GM12878 (cell line): ENCODE measurements at regions not wholly inside any gene's neighbourhood (a gene's known extent, or its start where the extent isn't known, plus 50 kb on each side); places are given as distances from the start of the nearest gene placed in this dataset.

Experiments
- ATAC-seq: fragments of 200-7000 bp; cut with Tn5 transposase; 3 replicates; pipeline ENCODE4 v1.9.1; 2020; ENCODE audit warnings: mild to moderate bottlenecking, moderate library complexity
- BruUV-seq: library from RNA; stranded (reverse); fragments of 400-500 nt; replicated peaks from 2 replicates; lab custom pipeline; 2021; lab: Mats Ljungman, UMichigan
- CTCF ChIA-PET: fragments of 300-600 bp; sonication (Branson Sonifier 250); formaldehyde crosslinking; extraction: SDS; loops from one replicate; lab custom pipeline; 2021; ENCODE audit warnings: inconsistent platforms; lab: Yijun Ruan, JAX
- POLR2A ChIA-PET: fragments of 350-600 bp; formaldehyde crosslinking; extraction: SDS; loops from one replicate; lab custom pipeline; 2021; ENCODE audit warnings: inconsistent platforms; lab: Charles Lee
- RAD21 ChIA-PET: fragments of 300-600 bp; sonication (Branson Sonifier 250); formaldehyde crosslinking; loops from one replicate; lab custom pipeline; 2023; ENCODE audit warnings: antibody characterized with exemption; ENCODE audit not compliant: unreplicated experiment; lab: Charles Lee
- SMC1A ChIA-PET: fragments of 300-600 bp; sonication (Branson Sonifier 250); formaldehyde crosslinking; loops from one replicate; lab custom pipeline; 2023; ENCODE audit not compliant: unreplicated experiment, uncharacterized antibody; lab: Charles Lee
- DNase-seq: peaks from one replicate; pipeline ENCODE4 v3.0.0-alpha.2; 2011; ENCODE audit warnings: low read depth, low spot score
- FAIRE-seq: peaks from 3 replicates; lab custom pipeline; 2011; peaks lifted over from hg19 to GRCh38; lab: Jason Lieb, UNC
- H2AFZ ChIP-seq: 2 replicates; pipeline ENCODE4 v1.6.0; 2011; ENCODE audit warnings: low read depth, low read length, control low read depth; ENCODE audit not compliant: control insufficient read depth
- H3K27ac ChIP-seq: 2 replicates; pipeline ENCODE4 v1.5.1; 2011; ENCODE audit warnings: control low read depth; ENCODE audit not compliant: control insufficient read depth, insufficient read depth
- H3K27me3 ChIP-seq, 2 experiments: replicated peaks in 1 of 2; 2 replicates each; pipeline versions ENCODE4 v1.6.0 to v1.6.1; 2011; ENCODE audit warnings: low read length in 1 of 2; ENCODE audit not compliant: control insufficient read depth in 2 of 2, insufficient read depth in 2 of 2
- H3K36me3 ChIP-seq, 2 experiments: 2 replicates each; pipeline ENCODE4 v1.5.1; 2011; ENCODE audit warnings: low read length in 1 of 2; ENCODE audit not compliant: control insufficient read depth in 2 of 2, insufficient read depth in 2 of 2
- H3K4me1 ChIP-seq: 2 replicates; pipeline ENCODE4 v1.6.1; 2011; ENCODE audit warnings: mild to moderate bottlenecking, low read length, moderate library complexity, mixed read lengths; ENCODE audit not compliant: control insufficient read depth, insufficient read depth
- H3K4me2 ChIP-seq: 2 replicates; pipeline ENCODE4 v1.6.0; 2011; ENCODE audit warnings: control low read depth; ENCODE audit not compliant: control insufficient read depth, insufficient read depth
- H3K4me3 ChIP-seq: fragments of 200-600 bp; sonication (generic); 2 replicates; pipeline ENCODE4 v1.5.1; 2016
- H3K79me2 ChIP-seq: 2 replicates; pipeline ENCODE4 v1.6.0; 2011; ENCODE audit warnings: low read length; ENCODE audit not compliant: control insufficient read depth, insufficient read depth
- H3K9ac ChIP-seq: 2 replicates; pipeline ENCODE4 v1.8.0; 2011; ENCODE audit warnings: low read length, control low read depth, mixed read lengths; ENCODE audit not compliant: control insufficient read depth, insufficient read depth
- H3K9me3 ChIP-seq: replicated peaks from 3 replicates; pipeline ENCODE4 v1.5.1; 2011; ENCODE audit warnings: mild to moderate bottlenecking, low read length; ENCODE audit not compliant: control insufficient read depth, insufficient read depth
- H4K20me1 ChIP-seq: 2 replicates; pipeline ENCODE4 v1.6.0; 2011; ENCODE audit not compliant: control insufficient read depth, insufficient read depth
- ASH2L ChIP-seq: fragments of 300-600, 200-600 bp; sonication (generic); IDR thresholded peaks from 2 replicates; pipeline ENCODE4 v1.6.1; 2017; ENCODE audit warnings: low read depth, mild to moderate bottlenecking, borderline replicate concordance
- ATF2 ChIP-seq: IDR thresholded peaks from 2 replicates; pipeline ENCODE4 v1.6.1; 2012; ENCODE audit warnings: low read length, inconsistent platforms
- CBX3 ChIP-seq: fragments of 200-600 bp; sonication (generic); IDR thresholded peaks from 2 replicates; pipeline ENCODE4 v1.6.1; 2016; ENCODE audit warnings: low read depth, borderline replicate concordance
- CHD4 ChIP-seq: fragments of 200-600 bp; sonication (generic); IDR thresholded peaks from 2 replicates; pipeline ENCODE4 v1.6.1; 2016; ENCODE audit warnings: mild to moderate bottlenecking
- CREB1 ChIP-seq: IDR thresholded peaks from 2 replicates; pipeline ENCODE4 v1.6.1; 2012; ENCODE audit warnings: low read depth, mild to moderate bottlenecking, inconsistent platforms
- FOS ChIP-seq: IDR thresholded peaks from 3 replicates; pipeline ENCODE4 v1.6.1; 2011; ENCODE audit warnings: borderline replicate concordance; ENCODE audit not compliant: insufficient read length; ENCODE audit errors: extremely low read depth
- HDAC2 ChIP-seq: fragments of 200-600 bp; sonication (generic); IDR thresholded peaks from 2 replicates; pipeline ENCODE4 v1.6.1; 2017
- KAT2A ChIP-seq: conservative IDR thresholded peaks from 2 replicates; pipeline ENCODE4 v1.6.1; 2011; ENCODE audit warnings: low read depth, low read length; ENCODE audit not compliant: control insufficient read depth
- KLF5 ChIP-seq: fragments of 450-650 bp; IDR thresholded peaks from 2 replicates; pipeline ENCODE4 v1.6.1; 2014; ENCODE audit warnings: mild to moderate bottlenecking; ENCODE audit not compliant: partially characterized antibody
- NR2F1 ChIP-seq: fragments of 450-650 bp; conservative IDR thresholded peaks from 2 replicates; pipeline ENCODE4 v1.6.1; 2017; ENCODE audit warnings: mild to moderate bottlenecking
- SIN3A ChIP-seq: IDR thresholded peaks from 2 replicates; pipeline ENCODE4 v1.6.1; 2012; ENCODE audit warnings: low read depth, low read length, improper control_type of control experiment
- USF2 ChIP-seq: IDR thresholded peaks from 2 replicates; pipeline ENCODE4 v1.6.1; 2011; ENCODE audit warnings: low read depth, low read length, improper control_type of control experiment, borderline replicate concordance
- YBX1 ChIP-seq: fragments of 450-650 bp; IDR thresholded peaks from 2 replicates; pipeline ENCODE4 v1.6.1; 2016; ENCODE audit warnings: antibody characterized with exemption
- ZSCAN29 ChIP-seq: fragments of 450-650 bp; IDR thresholded peaks from 2 replicates; pipeline ENCODE4 v1.6.1; 2017; ENCODE audit warnings: mild to moderate bottlenecking, moderate library complexity
- WGBS: methylation state at CpG from one replicate; pipeline ENCODE4 v1.1.6; 2016; ENCODE audit warnings: low lambda C conversion rate; ENCODE audit not compliant: insufficient replicate concordance, insufficient coverage; ENCODE audit errors: missing lambda C conversion rate; 5-methylcytosine and 5-hydroxymethylcytosine counted together
- in situ Hi-C: fragments of 300-500 bp; cut with MboI; formaldehyde crosslinking; loops from 9 replicates; pipeline ENCODE4 v1.14.3; 2018; ENCODE audit warnings: mixed read lengths
- intact Hi-C: fragments of 100-400 bp; cut with micrococcal nuclease; formaldehyde crosslinking; loops from one replicate; pipeline ENCODE4 v1.14.2; 2022; ENCODE audit not compliant: unreplicated experiment

DNA sequence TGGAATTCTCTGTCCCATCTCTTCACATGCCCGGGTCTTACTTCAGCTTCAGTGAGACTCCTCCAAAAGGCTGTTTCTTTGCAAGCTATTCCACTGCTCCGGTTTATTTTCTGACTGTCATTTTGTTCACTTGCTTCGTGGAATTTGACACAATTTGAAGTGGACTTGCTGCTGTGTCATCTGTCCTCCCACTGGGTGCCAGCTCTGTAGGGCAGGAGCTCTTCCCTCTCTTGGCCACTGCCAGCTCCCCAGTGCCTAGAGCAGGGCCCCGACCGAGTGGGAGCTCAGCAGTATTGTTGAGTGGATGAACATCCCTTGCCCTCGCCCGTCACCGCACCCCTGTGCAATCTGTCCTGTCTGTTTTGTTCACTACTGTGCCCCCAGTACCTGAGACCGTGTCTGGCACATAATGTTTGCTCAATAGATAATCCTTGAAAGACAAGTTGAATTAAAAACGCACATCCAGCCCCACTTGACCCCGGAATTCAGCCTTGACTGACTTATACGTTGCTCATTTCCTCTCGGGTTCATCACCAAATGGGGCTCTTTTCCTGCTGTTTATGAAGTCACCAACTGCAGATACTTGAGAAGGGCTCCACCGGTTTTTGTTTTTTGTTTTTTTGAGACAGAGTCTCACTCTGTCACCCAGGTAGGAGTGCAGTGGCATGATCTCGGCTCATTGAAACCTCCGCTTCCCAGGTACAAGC is 170.3 kb upstream of the KCNG1 start:
- TF ChIP-seq HDAC2 (no peak), CBX3 (no peak)
- 34% methylated on average over 16 of the region's 16 CpGs for WGBS
- FAIRE-seq (no peak), ATAC-seq (no peak), DNase-seq (no peak)
- SMC1A ChIA-PET, result no interaction called here
- H3K27ac ChIP-seq, result no peak overlapping the region
- BruUV-seq, result no TSS peak
- H3K4me2 ChIP-seq, result no peak overlapping the region
- H3K4me1 ChIP-seq, result no peaks in the 10 kb centered on the region
- POLR2A ChIA-PET, result no interaction called here
- no peaks in the 10 kb centered on the region for H3K36me3 ChIP-seq
- no peaks in the 10 kb centered on the region for H4K20me1 ChIP-seq
- in situ Hi-C loops, result no loop called here
- peaks cover 0 to 6% of the 10 kb centered on the region in 2 experiments; a peak in 2 of 4 replicates for H3K27me3 ChIP-seq
- H3K9me3 ChIP-seq, result no peaks in the 10 kb centered on the region
- intact Hi-C loops, result no loop called here
- no peak overlapping the region for H3K4me3 ChIP-seq
- no peak overlapping the region for H2AFZ ChIP-seq
- CTCF ChIA-PET, result no interaction called here
- H3K9ac ChIP-seq, result no peak overlapping the region
- H3K79me2 ChIP-seq, result no peaks in the 10 kb centered on the region
- RAD21 ChIA-PET, result no interaction called here

GRCh38 chr20:51190783-51191180 is 167.9 kb upstream of the KCNG1 start:
- no peak overlapping the region for H3K27ac ChIP-seq
- intact Hi-C loops (no loop called here), in situ Hi-C loops (no loop called here)
- H3K9me3 ChIP-seq, result no peaks in the 10 kb centered on the region
- DNase-seq (no peak), ATAC-seq (no peak), FAIRE-seq (no peak)
- WGBS, result 60% methylated on average over 12 of the region's 12 CpGs
- SMC1A ChIA-PET, result no interaction called here
- H3K79me2 ChIP-seq, result no peaks in the 10 kb centered on the region
- POLR2A ChIA-PET, result no interaction called here
- H3K27me3 ChIP-seq, result peaks cover 0 to 6% of the 10 kb centered on the region in 2 experiments; a peak in 2 of 4 replicates
- RAD21 ChIA-PET, result no interaction called here
- CTCF ChIA-PET, result no interaction called here
- H3K4me3 ChIP-seq, result no peak overlapping the region
- H2AFZ ChIP-seq, result no peak overlapping the region
- H3K9ac ChIP-seq, result no peak overlapping the region
- H3K4me1 ChIP-seq, result no peaks in the 10 kb centered on the region
- TF ChIP-seq YBX1, result no peak
- no peak for TF ChIP-seq ATF2
- no peak for TF ChIP-seq SIN3A
- TF ChIP-seq ASH2L, result no peak
- no peak for TF ChIP-seq ZSCAN29
- TF ChIP-seq NR2F1, result no peak
- no peak for TF ChIP-seq FOS
- TF ChIP-seq KAT2A, result no peak
- no peak for TF ChIP-seq CHD4
- no peak for TF ChIP-seq KLF5
- no peak for TF ChIP-seq CREB1
- TF ChIP-seq USF2, result no peak
- H3K36me3 ChIP-seq, result no peaks in the 10 kb centered on the region
- H3K4me2 ChIP-seq, result no peak overlapping the region
- no peaks in the 10 kb centered on the region for H4K20me1 ChIP-seq
- BruUV-seq, result no TSS peak
